A673 (cell line): ENCODE measurements at regions not wholly inside any gene's neighbourhood (a gene's known extent, or its start where the extent isn't known, plus 50 kb on each side); places are given as distances from the start of the nearest gene placed in this dataset.

Experiments
- EZH2 ChIP-seq: fragments of 200-600 bp; sonication (generic); IDR thresholded peaks from 2 replicates; pipeline ENCODE4 v1.6.1; 2017; ENCODE audit warnings: borderline replicate concordance, low read depth, mild to moderate bottlenecking, mixed read lengths, antibody characterized with exemption, low read length; ENCODE audit not compliant: poor library complexity, severe bottlenecking
- TF ChIP-seq, protein P1 (sequence below): fragments of 300-800, 200-600 bp; sonication (generic); conservative IDR thresholded peaks from 2 replicates; pipeline ENCODE4 v1.5.1; 2017; ENCODE audit warnings: low read depth, mild to moderate bottlenecking, antibody characterized with exemption, low read length, moderate library complexity, mixed read lengths

DNA sequence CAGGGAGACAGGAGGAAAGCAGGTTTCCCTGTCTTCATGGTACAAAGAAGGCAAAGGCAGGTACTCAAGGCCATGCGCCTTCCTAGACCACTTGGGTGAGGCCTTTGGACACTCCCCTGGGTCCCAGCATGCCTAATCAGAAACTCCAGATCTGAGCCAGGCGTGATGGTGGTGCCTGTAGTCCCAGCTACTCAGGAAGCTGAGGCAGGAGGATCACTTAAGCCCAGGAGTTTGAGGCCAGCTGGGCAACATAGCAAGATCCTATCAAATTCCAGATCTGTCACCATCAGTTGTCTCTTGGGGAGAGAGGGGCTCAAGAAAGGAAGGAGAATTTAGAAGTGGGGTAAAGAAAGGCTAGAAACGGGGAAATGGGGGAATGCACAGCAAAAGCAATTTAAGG is 96.3 kb upstream of the SLC25A33 start:
- TF ChIP-seq, protein P1, sequence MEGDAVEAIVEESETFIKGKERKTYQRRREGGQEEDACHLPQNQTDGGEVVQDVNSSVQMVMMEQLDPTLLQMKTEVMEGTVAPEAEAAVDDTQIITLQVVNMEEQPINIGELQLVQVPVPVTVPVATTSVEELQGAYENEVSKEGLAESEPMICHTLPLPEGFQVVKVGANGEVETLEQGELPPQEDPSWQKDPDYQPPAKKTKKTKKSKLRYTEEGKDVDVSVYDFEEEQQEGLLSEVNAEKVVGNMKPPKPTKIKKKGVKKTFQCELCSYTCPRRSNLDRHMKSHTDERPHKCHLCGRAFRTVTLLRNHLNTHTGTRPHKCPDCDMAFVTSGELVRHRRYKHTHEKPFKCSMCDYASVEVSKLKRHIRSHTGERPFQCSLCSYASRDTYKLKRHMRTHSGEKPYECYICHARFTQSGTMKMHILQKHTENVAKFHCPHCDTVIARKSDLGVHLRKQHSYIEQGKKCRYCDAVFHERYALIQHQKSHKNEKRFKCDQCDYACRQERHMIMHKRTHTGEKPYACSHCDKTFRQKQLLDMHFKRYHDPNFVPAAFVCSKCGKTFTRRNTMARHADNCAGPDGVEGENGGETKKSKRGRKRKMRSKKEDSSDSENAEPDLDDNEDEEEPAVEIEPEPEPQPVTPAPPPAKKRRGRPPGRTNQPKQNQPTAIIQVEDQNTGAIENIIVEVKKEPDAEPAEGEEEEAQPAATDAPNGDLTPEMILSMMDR = no peak
- no peak for TF ChIP-seq EZH2
